ENCODE measurements at regions not wholly inside any gene's neighbourhood (a gene's known extent, or its start where the extent isn't known, plus 50 kb on each side); places are given as distances from the start of the nearest gene placed in this dataset.
"Not testable (repeated sequence)": the region's sequence is repeated elsewhere in the genome, so short reads cannot be mapped to it uniquely, and the experiment has no call there.

DNA sequence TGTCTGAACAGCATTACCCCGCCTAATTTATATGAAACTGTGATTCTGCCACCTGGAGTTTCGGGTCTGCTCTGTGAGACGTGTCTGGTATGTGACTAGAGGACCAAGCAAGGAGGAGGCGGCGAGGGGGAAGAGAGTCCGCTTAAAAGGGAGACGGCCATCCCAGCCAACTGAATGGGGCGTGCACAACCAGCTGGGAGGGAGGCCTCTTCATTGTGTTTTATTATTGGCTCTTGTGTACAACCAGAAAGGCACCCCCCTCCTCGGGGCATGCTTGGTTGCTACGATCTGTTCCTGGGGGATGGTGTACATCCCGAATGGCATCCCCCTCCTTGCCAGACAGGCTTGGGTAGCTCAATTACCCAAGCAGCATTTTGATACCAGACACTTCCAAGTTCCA lies 384.5 kb upstream of the SALL1 start:
- no peak for DNase-seq (ENCODE audit: low spot score in 2 of 2)
- H3K9me3 Mint-ChIP-seq = peaks cover 5 to 7% of the 10 kb centered on the region in 2 donors
- no peak for ATAC-seq
- H3K36me3 Mint-ChIP-seq = no peaks in the 10 kb centered on the region
- no peak overlapping the region for H3K27ac Mint-ChIP-seq

DNA sequence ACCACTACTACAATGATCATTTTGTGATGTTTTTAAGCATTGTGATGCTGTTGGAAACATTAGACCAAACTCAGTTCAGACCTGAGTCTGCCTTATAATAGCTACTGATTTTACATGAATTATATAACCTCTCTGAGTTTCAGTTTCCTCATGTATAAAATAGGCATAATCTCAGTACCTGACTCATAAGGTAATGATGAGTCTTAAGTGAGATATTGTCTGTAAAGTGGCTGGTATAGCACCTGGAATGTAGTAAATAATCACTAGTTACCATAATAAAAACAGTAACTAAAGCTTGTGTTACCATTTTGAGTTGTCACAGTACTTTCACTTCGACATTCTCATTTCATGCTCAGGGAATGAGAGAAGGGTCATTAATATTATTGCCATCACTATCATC lies 381.5 kb upstream of the SALL1 start:
- no peak overlapping the region for H3K27ac Mint-ChIP-seq
- H3K36me3 Mint-ChIP-seq = no peaks in the 10 kb centered on the region
- DNase-seq (ENCODE audit: low spot score in 2 of 2) = no peak
- peaks cover 5 to 15% of the 10 kb centered on the region in 2 donors for H3K9me3 Mint-ChIP-seq
- no peak for ATAC-seq

DNA sequence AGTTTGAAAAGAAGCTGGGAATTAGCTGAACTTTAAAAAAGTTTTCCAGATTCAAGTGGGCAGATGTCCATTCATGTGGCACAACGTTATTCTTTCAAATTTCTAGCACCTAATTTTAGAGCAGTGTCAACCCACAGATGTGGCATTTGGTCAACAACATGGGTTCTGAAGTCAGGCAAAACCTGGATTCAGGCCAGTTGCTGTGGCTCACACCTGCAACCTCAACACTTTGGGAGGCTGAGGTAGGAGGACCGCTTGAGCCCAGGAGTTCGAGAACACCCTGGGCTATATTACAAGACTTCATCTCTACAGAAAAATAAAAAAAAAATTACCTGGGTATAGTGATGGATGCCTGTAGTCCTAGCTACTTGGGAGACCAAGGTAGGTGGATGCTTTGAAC lies 380.2 kb upstream of the SALL1 start:
- H3K9me3 Mint-ChIP-seq = peaks cover 10 to 20% of the 10 kb centered on the region in 2 donors
- no peak overlapping the region for H3K27ac Mint-ChIP-seq
- peaks cover 2 to 5% of the 10 kb centered on the region in 2 donors for H3K36me3 Mint-ChIP-seq
- DNase-seq (ENCODE audit: low spot score in 2 of 2) (no peak), ATAC-seq (no peak)

DNA sequence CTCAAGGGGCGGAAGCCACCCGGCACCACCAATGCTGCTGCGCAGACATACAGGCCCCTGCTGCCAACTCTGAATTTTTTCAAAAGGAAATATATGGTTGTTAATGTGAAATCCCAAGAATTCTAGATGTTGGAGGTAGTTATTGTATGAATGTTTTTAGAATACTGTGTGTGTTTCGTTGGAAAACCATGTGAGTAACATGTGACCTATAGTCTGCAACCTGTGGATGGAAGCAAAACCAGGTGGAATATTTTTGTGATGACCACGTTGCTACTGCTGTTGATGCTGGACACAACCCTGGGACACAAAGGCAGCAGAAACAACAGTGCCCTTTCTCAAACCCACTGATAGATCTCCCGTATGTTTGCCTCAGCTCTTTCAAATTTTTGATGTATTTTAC lies 376.3 kb upstream of the SALL1 start:
- DNase-seq (ENCODE audit: low spot score in 2 of 2) (no peak), ATAC-seq (no peak)
- H3K27ac Mint-ChIP-seq = no peak overlapping the region
- peaks cover 22 to 23% of the 10 kb centered on the region in 2 donors for H3K9me3 Mint-ChIP-seq
- H3K36me3 Mint-ChIP-seq = peaks cover 5 to 9% of the 10 kb centered on the region in 2 donors

DNA sequence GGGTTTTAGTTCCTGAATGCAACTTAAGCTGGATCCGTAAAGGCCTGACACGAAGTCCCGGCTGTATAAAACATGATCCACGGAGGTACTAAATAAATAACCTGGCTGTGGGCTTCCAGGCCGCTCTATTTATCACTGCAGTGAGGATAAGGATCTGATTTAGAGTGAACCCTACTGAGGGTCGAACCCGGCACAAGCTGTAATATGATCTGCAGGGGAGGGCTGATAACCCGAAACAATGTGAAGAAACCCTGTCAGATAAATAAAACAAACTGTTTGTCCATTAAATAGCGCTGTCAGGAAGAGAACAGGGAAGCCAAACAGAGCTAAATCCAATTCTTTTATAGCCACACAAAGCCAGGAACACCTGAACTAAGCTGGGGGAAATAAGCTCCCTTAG lies 375.6 kb upstream of the SALL1 start:
- Mint-ChIP-seq H3K36me3 (peaks cover 5 to 9% of the 10 kb centered on the region in 2 donors), H3K9me3 (peaks cover 25 to 27% of the 10 kb centered on the region in 2 donors), H3K27ac (no peak overlapping the region)
- no peak for ATAC-seq
- DNase-seq (ENCODE audit: low spot score in 2 of 2) = no peak

DNA sequence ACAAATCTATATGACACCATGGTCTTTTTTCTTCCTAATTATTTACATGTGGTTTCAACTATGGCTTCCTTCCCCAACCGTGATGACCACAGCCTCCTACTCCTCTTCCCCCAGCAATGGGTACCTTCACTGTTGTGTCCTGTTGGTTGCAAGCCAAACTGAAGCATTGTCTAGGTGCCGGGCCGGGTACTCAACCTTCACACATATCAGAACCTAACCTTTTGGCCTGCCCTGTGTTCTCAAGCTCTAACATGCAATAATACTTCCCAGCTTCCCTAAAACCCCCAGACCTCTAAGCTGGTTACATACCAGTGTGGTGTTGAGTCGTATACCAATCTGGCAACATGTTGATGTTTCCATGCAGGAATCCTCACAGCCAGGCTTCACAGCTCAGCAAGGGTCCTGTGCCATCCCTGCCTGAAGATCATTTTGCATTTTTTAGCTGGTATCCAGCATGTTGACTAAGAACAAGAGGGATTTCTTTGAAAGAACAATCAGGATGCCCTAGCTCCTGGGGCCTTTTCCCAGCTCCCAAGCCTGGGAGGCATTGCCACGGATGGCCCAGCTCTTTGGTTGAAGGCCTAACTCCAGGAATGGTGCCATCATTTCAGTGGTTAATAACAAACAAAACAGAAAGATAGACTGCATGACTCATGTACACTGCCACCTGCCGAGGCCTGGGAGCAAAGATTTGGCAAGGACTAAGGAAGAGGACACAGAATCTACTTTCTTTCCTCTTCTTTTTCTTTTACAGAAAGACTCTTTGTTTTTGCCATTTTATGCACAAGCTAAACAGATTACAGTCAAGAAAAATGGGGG lies 373.7 kb upstream of the SALL1 start:
- peaks cover 27 to 33% of the 10 kb centered on the region in 2 donors for H3K9me3 Mint-ChIP-seq
- H3K36me3 Mint-ChIP-seq = peaks cover 5 to 9% of the 10 kb centered on the region in 2 donors
- ATAC-seq (no peak), DNase-seq (ENCODE audit: low spot score in 2 of 2) (no peak)
- H3K27ac Mint-ChIP-seq = no peak overlapping the region

DNA sequence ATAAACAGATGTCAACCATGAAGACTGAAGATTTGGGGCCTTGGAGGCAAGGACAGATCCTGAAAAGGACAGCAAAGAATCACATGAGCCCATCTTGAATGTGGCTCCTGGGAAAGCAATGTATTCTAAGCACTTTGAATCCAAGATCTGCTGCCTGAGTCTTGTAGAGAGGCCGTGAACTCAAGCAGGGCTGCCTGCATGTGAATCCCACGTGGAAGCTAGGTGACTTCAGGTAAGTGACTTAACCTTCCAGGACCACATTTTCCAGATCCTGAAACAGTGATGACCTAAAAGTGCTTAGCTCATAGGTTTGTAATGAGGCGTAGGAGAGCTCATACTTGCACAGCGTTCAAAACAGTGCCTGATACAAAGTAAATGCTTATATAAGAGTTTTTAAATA lies 373.0 kb upstream of the SALL1 start:
- ATAC-seq (no peak), DNase-seq (ENCODE audit: low spot score in 2 of 2) (no peak)
- Mint-ChIP-seq H3K9me3 (peaks cover 32 to 38% of the 10 kb centered on the region in 2 donors), H3K36me3 (peaks cover 5 to 9% of the 10 kb centered on the region in 2 donors), H3K27ac (no peak overlapping the region)

DNA sequence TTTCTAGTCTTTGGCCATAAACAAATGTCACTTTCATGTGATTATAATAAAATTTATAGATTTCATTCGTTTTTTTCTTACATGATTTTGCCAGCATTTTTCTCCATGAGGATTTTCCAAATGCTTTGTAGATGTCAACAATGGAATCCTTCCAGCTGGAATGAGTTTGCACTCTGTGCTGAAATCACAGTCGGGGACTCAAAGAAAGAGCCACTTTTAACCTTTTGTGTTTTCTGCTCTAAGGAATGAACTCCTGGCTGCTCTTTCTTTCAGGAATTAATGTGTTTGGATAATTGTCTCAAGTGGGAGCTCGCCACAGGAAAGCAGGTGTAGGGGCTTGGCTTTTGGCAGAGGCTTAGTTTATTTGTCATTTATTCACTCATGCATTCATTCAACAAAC lies 372.3 kb upstream of the SALL1 start:
- Mint-ChIP-seq H3K27ac (no peak overlapping the region), H3K9me3 (peaks cover 36 to 38% of the 10 kb centered on the region in 2 donors), H3K36me3 (peaks cover 5 to 9% of the 10 kb centered on the region in 2 donors)
- DNase-seq (ENCODE audit: low spot score in 2 of 2) (no peak), ATAC-seq (no peak)

DNA sequence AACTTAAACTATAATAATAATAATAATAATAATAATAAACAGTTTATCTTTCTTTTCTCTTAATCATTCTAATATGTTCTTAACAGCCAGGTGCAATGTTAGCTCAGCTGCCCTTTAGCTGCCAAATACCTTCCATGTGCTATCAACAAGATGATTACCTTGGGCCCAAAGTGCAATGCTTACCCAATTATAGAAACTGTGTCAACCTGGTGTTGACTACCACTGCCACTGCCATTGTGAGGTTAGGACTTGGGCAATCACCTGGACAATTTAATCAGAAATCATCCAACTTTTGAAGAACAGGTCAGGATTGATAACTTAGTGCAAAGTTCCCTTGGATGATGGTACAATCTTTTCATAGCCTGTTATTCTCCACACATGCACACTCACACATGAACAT lies 371.8 kb upstream of the SALL1 start:
- no peak overlapping the region for H3K27ac Mint-ChIP-seq
- peaks cover 34 to 40% of the 10 kb centered on the region in 2 donors for H3K9me3 Mint-ChIP-seq
- DNase-seq (ENCODE audit: low spot score in 2 of 2) (no peak), ATAC-seq (no peak)
- H3K36me3 Mint-ChIP-seq = peaks cover 5 to 9% of the 10 kb centered on the region in 2 donors

DNA sequence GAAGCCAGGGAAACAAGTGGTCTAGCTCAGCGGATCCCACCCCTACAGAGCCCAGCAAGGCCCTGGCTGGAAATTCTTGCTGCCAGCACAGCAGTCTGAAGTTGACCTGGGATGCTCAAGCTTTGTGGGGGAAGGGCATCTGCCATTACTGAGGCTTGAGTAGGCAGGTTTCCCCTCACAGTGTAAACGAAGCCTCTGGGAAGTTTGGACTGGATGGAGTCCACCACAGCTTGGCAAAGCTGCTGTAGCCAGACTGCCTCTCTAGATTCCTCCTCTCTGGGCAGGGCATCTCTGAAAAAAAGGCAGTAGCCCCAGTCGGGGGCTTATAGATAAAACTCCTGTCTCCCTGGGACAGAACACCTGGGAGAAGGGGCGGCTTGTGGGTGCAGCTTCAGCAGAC lies 365.9 kb upstream of the SALL1 start:
- not testable (repeated sequence) for DNase-seq (ENCODE audit: low spot score in 2 of 2); ATAC-seq; H3K27ac Mint-ChIP-seq; H3K36me3 Mint-ChIP-seq
- peaks cover 27 to 37% of the 10 kb centered on the region in 2 donors for H3K9me3 Mint-ChIP-seq

DNA sequence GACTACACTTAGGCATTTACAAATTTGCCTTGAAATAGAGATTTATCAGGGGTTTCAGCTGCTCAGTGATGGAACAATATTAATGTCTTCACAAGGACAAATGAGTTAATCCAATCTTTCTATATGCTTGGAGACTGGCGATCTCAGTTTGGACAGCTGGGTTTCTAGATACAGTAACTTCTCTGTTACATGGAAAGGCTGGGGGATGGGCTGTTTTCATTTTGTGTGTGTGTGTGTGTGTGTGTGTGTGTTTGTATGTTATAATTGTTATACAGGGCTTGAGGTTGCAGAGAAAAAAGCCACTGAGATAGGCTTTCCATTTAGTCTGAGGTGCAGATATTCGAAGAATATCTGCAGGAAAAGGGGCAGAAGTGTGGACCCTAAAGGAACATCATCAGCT lies 359.3 kb upstream of the SALL1 start:
- peaks cover 23 to 27% of the 10 kb centered on the region in 2 donors for H3K9me3 Mint-ChIP-seq
- no peak overlapping the region for H3K27ac Mint-ChIP-seq
- no peak for ATAC-seq
- no peak for DNase-seq (ENCODE audit: low spot score in 2 of 2)
- no peaks in the 10 kb centered on the region for H3K36me3 Mint-ChIP-seq

DNA sequence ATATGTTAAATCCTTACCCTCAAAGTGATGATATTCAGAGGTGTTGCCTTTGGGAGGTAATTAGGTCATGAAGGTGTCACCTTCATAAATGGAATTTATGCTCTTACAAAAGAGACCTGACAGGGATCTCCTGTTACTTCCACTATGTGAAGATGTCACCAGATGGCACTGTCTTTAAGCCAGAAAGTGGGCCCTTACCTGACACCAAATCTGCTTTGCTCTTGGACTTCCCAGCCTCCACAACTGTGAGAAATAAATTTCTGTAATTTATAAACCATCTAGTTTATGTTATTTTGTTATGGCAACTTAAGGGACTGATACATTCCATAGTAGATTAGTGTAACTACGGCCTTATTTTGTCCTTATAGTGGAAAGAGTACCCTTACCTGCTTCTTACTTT lies 358.3 kb upstream of the SALL1 start:
- Mint-ChIP-seq H3K36me3 (no peaks in the 10 kb centered on the region), H3K27ac (no peak overlapping the region), H3K9me3 (peaks cover 18 to 26% of the 10 kb centered on the region in 2 donors)
- no peak for DNase-seq (ENCODE audit: low spot score in 2 of 2)
- no peak for ATAC-seq

DNA sequence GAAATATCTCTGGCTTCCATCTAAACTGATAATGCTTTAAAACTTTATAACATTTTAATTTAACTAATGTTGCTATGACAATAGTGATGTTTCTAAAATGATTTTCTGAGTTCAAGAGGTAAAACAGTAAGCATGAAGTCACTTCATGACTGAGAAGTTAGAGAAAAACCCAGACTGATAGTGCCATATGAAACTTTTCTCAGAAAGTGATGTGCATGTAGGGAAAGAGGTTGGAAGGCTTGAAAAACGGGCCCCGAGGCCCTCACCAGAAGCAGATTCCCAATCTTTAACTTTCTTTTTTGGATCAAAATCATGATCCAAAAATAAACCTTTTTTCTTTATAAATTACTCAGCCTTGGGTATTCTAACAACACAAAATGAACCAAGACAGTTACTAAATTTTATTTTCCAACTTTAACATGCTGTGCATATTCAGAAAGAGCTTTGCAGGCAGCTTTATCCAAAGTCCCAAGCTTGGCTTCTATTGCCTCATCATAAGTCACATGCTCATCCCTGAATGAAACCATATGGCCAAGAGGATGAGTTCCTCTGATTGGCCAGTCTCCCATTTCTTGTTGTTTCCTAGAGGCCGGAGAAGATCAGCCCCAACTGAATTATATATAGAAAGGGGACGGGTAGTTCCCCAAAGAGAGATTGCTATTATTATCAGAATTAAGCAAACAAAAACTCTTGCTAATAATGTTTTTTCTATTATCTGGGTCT lies 357.6 kb upstream of the SALL1 start:
- H3K9me3 Mint-ChIP-seq = peaks cover 11 to 25% of the 10 kb centered on the region in 2 donors
- H3K27ac Mint-ChIP-seq = no peak overlapping the region
- ATAC-seq (no peak), DNase-seq (ENCODE audit: low spot score in 2 of 2) (no peak)
- H3K36me3 Mint-ChIP-seq = no peaks in the 10 kb centered on the region

DNA sequence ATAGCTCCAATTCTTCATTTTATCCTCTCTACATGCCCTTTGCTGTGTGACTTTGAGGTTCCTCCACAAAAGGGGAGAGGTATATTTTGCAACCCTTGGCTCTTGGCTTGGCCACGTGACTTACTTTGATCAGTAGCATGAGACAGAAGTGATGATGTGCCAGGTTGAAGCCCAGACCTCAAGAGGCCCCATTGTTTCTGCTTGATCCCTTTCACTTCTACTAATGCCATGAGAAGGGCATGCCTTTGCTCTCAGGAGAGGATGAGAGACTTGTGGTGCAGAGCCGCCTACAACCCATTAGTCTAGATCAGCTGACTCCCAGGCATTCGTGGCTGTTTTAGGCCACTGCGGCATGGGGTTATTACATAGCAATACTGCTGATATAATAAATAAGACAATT lies 356.2 kb upstream of the SALL1 start:
- no peak for DNase-seq (ENCODE audit: low spot score in 2 of 2)

DNA sequence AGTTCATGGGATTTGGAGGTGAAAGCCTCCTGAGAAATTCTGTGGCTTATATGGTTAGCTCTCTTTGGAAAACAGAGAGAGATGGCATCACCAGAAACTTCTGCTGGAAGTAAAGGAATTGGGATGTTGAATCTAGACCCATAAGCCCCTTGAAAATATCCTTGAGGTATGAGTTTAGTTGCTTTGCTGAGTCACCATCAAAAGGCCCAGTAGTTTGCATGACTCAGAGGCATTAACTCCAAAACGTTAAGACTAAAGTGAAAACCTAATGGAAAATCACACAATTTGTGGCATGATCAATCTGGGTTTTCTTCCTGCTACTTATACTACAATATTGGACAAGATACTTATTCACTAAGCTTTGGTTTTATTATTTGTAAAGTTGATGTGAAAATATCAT lies 349.2 kb upstream of the SALL1 start:
- ATAC-seq (no peak), DNase-seq (ENCODE audit: low spot score in 2 of 2) (no peak)
- no peaks in the 10 kb centered on the region for H3K36me3 Mint-ChIP-seq
- no peak overlapping the region for H3K27ac Mint-ChIP-seq
- peaks cover 5 to 9% of the 10 kb centered on the region in 2 donors for H3K9me3 Mint-ChIP-seq

More for the DNA sequence above, 356.2 kb upstream of the SALL1 start:
- Mint-ChIP-seq H3K9me3 (peaks cover 10 to 19% of the 10 kb centered on the region in 2 donors), H3K27ac (no peak overlapping the region), H3K36me3 (no peaks in the 10 kb centered on the region)
- ATAC-seq = no peak

DNA sequence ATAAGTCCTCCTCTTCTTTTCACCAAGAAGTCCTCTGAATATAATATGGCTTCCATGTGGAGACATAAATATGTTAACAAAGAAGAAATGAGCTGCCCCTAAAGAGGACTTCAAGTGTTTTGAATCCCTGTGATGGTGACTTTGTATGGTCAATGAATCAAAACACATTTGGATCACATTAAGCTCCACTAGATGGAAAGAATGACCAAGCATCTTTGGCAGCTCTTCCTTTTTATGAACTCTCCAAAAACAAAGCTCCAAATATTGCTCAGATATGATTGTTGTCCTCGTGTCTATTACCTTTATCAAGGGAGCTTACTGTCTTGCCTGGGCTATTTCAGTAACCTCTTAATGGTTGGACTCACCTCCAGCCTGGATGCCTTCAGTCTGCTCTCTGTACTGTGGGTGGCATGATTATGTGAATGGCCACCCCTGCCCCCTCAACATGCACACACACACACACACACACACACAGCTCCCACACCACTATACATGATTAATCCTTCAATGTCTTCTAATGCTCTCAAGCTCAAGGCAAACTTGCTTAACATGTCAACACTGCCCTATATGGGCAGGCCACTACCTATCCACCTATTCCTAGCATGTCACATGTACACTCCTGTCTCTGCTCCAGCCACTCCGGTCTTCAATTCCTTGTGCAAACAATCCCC lies 346.6 kb upstream of the SALL1 start:
- no peaks in the 10 kb centered on the region for H3K36me3 Mint-ChIP-seq
- DNase-seq (ENCODE audit: low spot score in 2 of 2) (no peak), ATAC-seq (no peak)
- H3K27ac Mint-ChIP-seq = no peak overlapping the region
- peaks cover 0 to 7% of the 10 kb centered on the region in 2 donors for H3K9me3 Mint-ChIP-seq

DNA sequence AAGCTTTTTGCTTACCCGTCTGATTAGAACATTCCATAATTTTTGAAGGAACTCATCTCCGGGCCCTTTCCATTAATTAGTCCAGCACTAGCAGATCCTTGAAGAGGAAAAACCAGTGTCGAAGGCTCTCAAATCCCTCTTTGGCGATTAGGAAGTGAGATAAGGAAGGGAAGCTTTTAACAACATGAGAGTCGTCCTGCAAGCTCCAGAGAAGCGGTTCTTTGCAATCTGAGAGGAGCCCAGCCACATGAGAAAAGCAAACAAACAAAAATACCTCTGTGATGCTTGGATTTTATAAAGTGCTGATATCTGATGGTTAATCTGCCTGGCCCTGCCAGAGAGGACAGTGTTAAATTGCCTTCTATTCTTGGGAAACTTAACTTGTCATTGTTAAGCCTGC lies 339.8 kb upstream of the SALL1 start:
- DNase-seq (ENCODE audit: low spot score in 2 of 2) (no peak), ATAC-seq (no peak)
- peaks cover 5 to 10% of the 10 kb centered on the region in 2 donors for H3K9me3 Mint-ChIP-seq
- H3K27ac Mint-ChIP-seq = no peak overlapping the region
- peaks cover 0 to 4% of the 10 kb centered on the region in 2 donors for H3K36me3 Mint-ChIP-seq

Measured in activated naive CD4-positive, alpha-beta T cell treated with anti-CD3 and anti-CD28 coated beads, Interleukin-2, amount 50 U/mL, for 72 hours (primary cell).